Cardiac muscle cell (in vitro differentiated cells and primary cell): ENCODE measurements at regions not wholly inside any gene's neighbourhood (a gene's known extent, or its start where the extent isn't known, plus 50 kb on each side); places are given as distances from the start of the nearest gene placed in this dataset.

Experiments used
- DNase-seq, 2 donors: peaks; one replicate each; pipeline versions ENCODE4 v3.0.0 to v3.0.0-alpha.2; 2010 to 2017; ENCODE audit warnings: low read depth in 1 of 2, low spot score in 1 of 2
- H3K27ac ChIP-seq: fragments of 200-600 bp; sonication (generic); 2 replicates; pipeline ENCODE4 v1.5.1; 2016
- H3K27me3 ChIP-seq: fragments of 200-600 bp; sonication (generic); 2 replicates; pipeline ENCODE4 v1.6.0; 2016; ENCODE audit warnings: control low read depth
- H3K36me3 ChIP-seq: fragments of 200-600 bp; sonication (generic); 2 replicates; pipeline ENCODE4 v1.5.1; 2016; ENCODE audit warnings: control low read depth
- H3K4me1 ChIP-seq: fragments of 200-600 bp; sonication (generic); 2 replicates; pipeline ENCODE4 v1.8.1; 2017; ENCODE audit warnings: low read depth, mild to moderate bottlenecking, mixed run types
- H3K4me3 ChIP-seq: fragments of 200-600 bp; sonication (generic); 2 replicates; pipeline ENCODE4 v1.5.1; 2016; ENCODE audit warnings: mild to moderate bottlenecking
- H3K9me3 ChIP-seq: fragments of 200-600 bp; sonication (generic); 2 replicates; pipeline ENCODE4 v1.5.1; 2017; ENCODE audit warnings: low read depth, mild to moderate bottlenecking, control low read depth
- TF ChIP-seq, protein P1 (sequence below): IDR thresholded peaks from 2 replicates; pipeline ENCODE4 v1.5.1; 2012; ENCODE audit warnings: low read depth, mild to moderate bottlenecking, low read length

DNA sequence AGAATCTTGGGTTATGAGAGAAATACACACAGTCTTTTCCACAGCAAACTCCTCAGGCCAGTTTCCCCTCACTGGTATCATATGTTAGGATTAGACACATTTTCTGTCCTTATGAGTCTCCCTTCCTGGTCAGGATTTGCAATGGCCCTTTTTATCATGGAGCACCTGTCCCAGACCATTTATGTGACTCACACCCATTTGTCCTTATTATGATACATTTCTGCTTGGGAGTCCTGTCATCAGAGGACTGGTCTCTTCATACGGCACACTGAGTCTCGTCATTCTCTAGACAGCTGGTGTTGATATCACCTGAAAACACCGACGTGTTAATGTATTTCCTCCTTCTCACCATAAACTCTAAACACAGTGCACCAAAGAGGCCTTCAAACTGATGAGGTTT is 105.0 kb upstream of the SYT6 start:
- Histone ChIP-seq H3K27ac (no peak overlapping the region), H3K9me3 (no peaks in the 10 kb centered on the region), H3K27me3 (no peaks in the 10 kb centered on the region), H3K4me1 (no peaks in the 10 kb centered on the region), H3K4me3 (no peak overlapping the region), H3K36me3 (no peaks in the 10 kb centered on the region)
- no peak for DNase-seq
- TF ChIP-seq, protein P1, sequence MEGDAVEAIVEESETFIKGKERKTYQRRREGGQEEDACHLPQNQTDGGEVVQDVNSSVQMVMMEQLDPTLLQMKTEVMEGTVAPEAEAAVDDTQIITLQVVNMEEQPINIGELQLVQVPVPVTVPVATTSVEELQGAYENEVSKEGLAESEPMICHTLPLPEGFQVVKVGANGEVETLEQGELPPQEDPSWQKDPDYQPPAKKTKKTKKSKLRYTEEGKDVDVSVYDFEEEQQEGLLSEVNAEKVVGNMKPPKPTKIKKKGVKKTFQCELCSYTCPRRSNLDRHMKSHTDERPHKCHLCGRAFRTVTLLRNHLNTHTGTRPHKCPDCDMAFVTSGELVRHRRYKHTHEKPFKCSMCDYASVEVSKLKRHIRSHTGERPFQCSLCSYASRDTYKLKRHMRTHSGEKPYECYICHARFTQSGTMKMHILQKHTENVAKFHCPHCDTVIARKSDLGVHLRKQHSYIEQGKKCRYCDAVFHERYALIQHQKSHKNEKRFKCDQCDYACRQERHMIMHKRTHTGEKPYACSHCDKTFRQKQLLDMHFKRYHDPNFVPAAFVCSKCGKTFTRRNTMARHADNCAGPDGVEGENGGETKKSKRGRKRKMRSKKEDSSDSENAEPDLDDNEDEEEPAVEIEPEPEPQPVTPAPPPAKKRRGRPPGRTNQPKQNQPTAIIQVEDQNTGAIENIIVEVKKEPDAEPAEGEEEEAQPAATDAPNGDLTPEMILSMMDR, result no peak

DNA sequence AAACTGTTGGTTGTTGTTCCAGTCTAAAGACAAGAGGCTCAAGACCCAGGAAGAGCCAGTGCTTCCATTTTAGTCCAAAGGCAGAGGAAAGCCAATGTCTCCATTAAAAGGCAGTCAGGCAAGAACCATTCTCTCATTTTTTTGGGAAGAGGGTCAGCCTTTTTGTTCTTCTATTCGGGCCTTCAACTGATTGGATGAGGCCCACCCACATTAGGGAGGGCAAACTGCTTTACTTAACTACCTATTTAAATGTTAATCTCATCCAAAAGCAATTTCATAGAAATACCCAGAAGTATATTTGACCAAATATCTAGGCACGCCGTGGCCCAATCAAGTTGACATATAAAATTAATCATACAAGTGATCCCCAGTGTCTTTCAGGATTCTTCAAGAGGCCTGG is 104.4 kb upstream of the SYT6 start:
- TF ChIP-seq, protein P1, result no peak
- no peak overlapping the region for H3K27ac ChIP-seq
- H3K4me3 ChIP-seq, result no peak overlapping the region
- H3K36me3 ChIP-seq, result no peaks in the 10 kb centered on the region
- no peak for DNase-seq
- H3K27me3 ChIP-seq, result no peaks in the 10 kb centered on the region
- no peaks in the 10 kb centered on the region for H3K9me3 ChIP-seq
- no peaks in the 10 kb centered on the region for H3K4me1 ChIP-seq

DNA sequence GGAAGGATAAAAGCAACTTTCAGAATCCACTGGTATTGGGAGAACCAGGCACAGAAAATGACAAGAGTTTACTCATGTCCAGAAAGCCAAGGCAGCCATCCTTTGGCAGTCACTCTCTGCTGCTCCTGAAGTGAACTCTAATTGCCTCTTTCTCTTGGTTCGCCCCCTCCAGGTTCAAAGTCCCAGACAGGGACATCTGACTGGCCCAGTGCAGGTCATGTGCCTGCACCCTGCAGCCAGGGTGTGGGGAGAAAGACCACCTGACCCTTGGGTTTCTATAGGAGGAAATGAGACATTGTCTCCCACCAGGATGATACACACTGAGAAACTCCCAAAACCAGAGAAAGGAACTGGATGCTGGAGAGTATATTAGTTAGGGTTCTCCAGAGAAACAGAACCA is 103.9 kb upstream of the SYT6 start:
- DNase-seq, result no peak
- Histone ChIP-seq H3K27ac (no peak overlapping the region), H3K27me3 (no peaks in the 10 kb centered on the region), H3K4me1 (no peaks in the 10 kb centered on the region), H3K4me3 (no peak overlapping the region), H3K36me3 (no peaks in the 10 kb centered on the region), H3K9me3 (no peaks in the 10 kb centered on the region)
- TF ChIP-seq, protein P1, result no peak

DNA sequence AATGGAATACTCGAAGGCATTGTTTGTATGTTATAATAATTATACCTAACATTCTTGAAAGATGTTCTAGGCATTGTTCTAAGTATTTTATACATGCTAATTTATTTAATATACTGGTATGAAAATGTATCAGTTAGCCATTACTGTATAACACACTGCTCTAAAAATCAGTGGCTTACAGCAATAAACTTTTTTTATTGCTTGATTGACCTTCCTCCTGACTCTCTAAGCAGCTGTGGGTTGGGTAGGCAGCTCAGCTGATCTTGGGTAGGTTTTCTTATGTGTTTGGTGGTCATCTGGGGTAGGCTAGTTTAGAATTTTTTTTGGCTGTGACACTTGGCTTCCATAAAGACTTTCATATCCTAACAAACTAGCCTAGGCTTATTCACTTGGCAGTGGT is 100.2 kb upstream of the SYT6 start:
- no peak for DNase-seq
- no peak overlapping the region for H3K27ac ChIP-seq
- H3K4me3 ChIP-seq, result no peak overlapping the region
- TF ChIP-seq, protein P1, result no peak
- peaks cover 4% of the 10 kb centered on the region for H3K4me1 ChIP-seq
- H3K9me3 ChIP-seq, result no peaks in the 10 kb centered on the region
- H3K27me3 ChIP-seq, result no peaks in the 10 kb centered on the region
- H3K36me3 ChIP-seq, result no peaks in the 10 kb centered on the region

DNA sequence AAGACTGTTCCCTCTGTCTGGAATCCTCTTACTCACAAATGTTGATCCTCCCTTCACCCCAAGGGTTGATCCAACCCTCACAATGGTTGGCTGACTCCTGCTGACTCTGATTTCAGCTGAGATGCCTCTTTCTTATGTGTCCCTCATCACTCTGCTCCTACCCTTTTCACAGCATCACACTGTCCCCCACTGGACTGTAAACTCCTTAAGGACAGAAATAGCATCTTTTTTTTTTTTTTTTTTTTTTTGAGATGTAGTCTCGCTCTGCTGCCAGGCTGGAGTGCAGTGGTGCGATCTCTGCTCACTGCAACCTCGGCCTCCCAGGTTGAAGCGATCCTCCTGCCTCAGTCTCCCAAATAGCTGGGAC is 97.9 kb upstream of the SYT6 start:
- H3K4me3 ChIP-seq, result no peak overlapping the region
- DNase-seq, result no peak
- H3K36me3 ChIP-seq, result no peaks in the 10 kb centered on the region
- no peaks in the 10 kb centered on the region for H3K27me3 ChIP-seq
- no peak overlapping the region for H3K27ac ChIP-seq
- TF ChIP-seq, protein P1, result no peak
- H3K4me1 ChIP-seq, result peaks cover 4% of the 10 kb centered on the region
- H3K9me3 ChIP-seq, result no peaks in the 10 kb centered on the region
